ENCODE measurements at regions not wholly inside any gene's neighbourhood (a gene's known extent, or its start where the extent isn't known, plus 50 kb on each side); places are given as distances from the start of the nearest gene placed in this dataset.

GRCh38 chr12:124458220-124458991, 109.0 kb downstream of the NCOR2 start:
- DNase-seq (ENCODE audit: low spot score): no peak

GRCh38 chr12:124457287-124458219, 109.9 kb downstream of the NCOR2 start:
- no peak for DNase-seq (ENCODE audit: low spot score)

- no peak for DNase-seq (ENCODE audit: low spot score)
Measured at GRCh38 chr12:124456652-124457152, 110.7 kb downstream of the NCOR2 start.

- DNase-seq (ENCODE audit: low spot score): no peak
Measured at GRCh38 chr12:124456133-124456651, 111.2 kb downstream of the NCOR2 start.

- DNase-seq (ENCODE audit: low spot score): no peak
Measured at GRCh38 chr12:124455336-124455735, 112.1 kb downstream of the NCOR2 start.

- no peak for DNase-seq (ENCODE audit: low spot score)
Measured at GRCh38 chr12:124454735-124455134, 112.7 kb downstream of the NCOR2 start.

GRCh38 chr12:124454352-124454725, 113.1 kb downstream of the NCOR2 start:
- DNase-seq (ENCODE audit: low spot score): no peak

GRCh38 chr12:124453419-124454351, 113.7 kb downstream of the NCOR2 start:
- DNase-seq (ENCODE audit: low spot score): no peak

GRCh38 chr12:124452576-124453331, 114.7 kb downstream of the NCOR2 start:
- DNase-seq (ENCODE audit: low spot score): no peak

- no peak for DNase-seq (ENCODE audit: low spot score)
Measured at GRCh38 chr12:124451637-124452243, 115.7 kb downstream of the NCOR2 start.

- no peak for DNase-seq (ENCODE audit: low spot score)
Measured at GRCh38 chr12:124451016-124451415, 116.4 kb downstream of the NCOR2 start.

- no peak for DNase-seq (ENCODE audit: low spot score)
Measured at GRCh38 chr12:124450376-124450750, 117.0 kb downstream of the NCOR2 start.

- no peak for DNase-seq (ENCODE audit: low spot score)
Measured at GRCh38 chr12:124449623-124450375, 117.6 kb downstream of the NCOR2 start.

GRCh38 chr12:124448955-124449622, 118.3 kb downstream of the NCOR2 start:
- no peak for DNase-seq (ENCODE audit: low spot score)

- no peak for DNase-seq (ENCODE audit: low spot score)
Measured at GRCh38 chr12:124448241-124448954, 119.0 kb downstream of the NCOR2 start.

GRCh38 chr12:124446364-124446763, 121.0 kb downstream of the NCOR2 start:
- DNase-seq (ENCODE audit: low spot score): no peak

GRCh38 chr12:124445826-124446225, 121.6 kb downstream of the NCOR2 start:
- DNase-seq (ENCODE audit: low spot score): no peak

- DNase-seq (ENCODE audit: low spot score): no peak
Measured at GRCh38 chr12:124445121-124445718, 122.2 kb downstream of the NCOR2 start.

Data from HuH-7.5 (cell line).